ENCODE measurements at regions not wholly inside any gene's neighbourhood (a gene's known extent, or its start where the extent isn't known, plus 50 kb on each side); places are given as distances from the start of the nearest gene placed in this dataset.

DNA sequence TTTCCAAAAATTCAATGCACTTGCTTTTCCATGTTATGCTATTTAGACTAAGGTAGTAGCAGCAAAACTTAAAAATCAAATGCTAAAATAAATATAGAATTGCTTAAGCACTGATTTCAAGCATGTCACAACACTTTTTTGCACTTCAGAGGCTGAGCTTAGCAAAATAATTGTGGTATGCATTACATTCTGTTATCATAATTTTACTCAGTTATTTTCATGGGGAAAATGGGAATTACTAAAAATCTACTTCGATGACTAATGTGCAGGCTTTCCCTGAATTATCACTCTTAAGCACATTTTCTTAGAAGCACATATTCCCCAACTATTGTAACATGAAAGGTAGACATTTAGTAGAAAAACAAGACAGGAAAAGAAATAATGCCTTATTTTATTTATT is 322.4 kb upstream of the CBLB start:
- CTCF ChIA-PET: no interaction called here
- H3K4me3 ChIP-seq (ENCODE audit: low read depth, low read length): no peak overlapping the region
- no peaks in the 10 kb centered on the region for H3K27me3 ChIP-seq (ENCODE audit: control insufficient read depth, insufficient read depth, low read length)
- no peak for TF ChIP-seq CTCF (IDR thresholded peaks at IDR 0.05; ENCODE audit: low read depth, low read length)
- H3K9me3 ChIP-seq (ENCODE audit: control insufficient read depth, insufficient read depth, low read length): no peaks in the 10 kb centered on the region
- POLR2A ChIA-PET: no interaction called here
- H3K27ac ChIP-seq (ENCODE audit: low read depth, low read length): no peak overlapping the region
- no peak for DNase-seq (ENCODE audit: low read depth, low spot score)

DNA sequence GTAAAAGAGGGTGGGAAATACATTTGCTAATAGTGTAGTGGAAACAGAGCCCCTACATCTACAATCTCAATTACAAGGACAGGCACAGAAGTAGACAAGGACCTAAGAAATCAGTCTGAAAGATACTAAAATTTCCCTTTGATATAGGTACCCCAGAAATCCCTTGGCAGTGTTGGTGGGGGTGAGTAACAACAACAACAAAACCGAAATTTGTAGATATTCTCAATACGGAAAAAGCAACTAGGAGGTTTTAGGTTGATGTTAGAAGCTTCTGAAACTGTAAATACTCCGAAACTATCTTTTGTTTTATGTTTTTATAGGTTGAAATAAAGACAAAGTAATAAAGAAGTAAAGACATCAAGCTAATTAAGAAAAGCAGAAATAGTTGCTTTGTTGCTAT is 323.1 kb upstream of the CBLB start:
- TF ChIP-seq CTCF (IDR thresholded peaks at IDR 0.05; ENCODE audit: low read depth, low read length): no peak
- ChIA-PET POLR2A (no interaction called here), CTCF (no interaction called here)
- H3K9me3 ChIP-seq (ENCODE audit: control insufficient read depth, insufficient read depth, low read length): no peaks in the 10 kb centered on the region
- H3K27ac ChIP-seq (ENCODE audit: low read depth, low read length): no peak overlapping the region
- H3K4me3 ChIP-seq (ENCODE audit: low read depth, low read length): no peak overlapping the region
- no peaks in the 10 kb centered on the region for H3K27me3 ChIP-seq (ENCODE audit: control insufficient read depth, insufficient read depth, low read length)
- no peak for DNase-seq (ENCODE audit: low read depth, low spot score)

DNA sequence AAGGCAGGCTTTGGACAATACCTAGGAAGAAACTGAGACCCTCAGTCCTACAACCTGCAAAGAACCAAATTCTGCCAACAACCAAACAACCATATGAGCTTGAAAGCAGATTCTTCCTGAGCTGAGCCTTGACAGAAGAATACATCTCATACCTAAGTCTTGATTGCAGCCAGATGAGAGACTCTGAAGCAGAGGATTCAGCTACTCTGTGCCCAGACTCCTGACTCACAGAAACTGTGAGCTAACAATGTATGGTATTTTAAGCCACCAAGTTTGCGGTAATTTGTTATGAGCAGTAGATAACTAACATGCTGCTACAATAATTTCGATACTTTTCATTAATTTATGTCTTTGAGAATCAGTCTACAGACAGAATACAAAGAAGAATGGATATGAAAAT is 325.1 kb upstream of the CBLB start:
- Histone ChIP-seq H3K4me3 (ENCODE audit: low read depth, low read length) (no peak overlapping the region), H3K9me3 (ENCODE audit: control insufficient read depth, insufficient read depth, low read length) (no peaks in the 10 kb centered on the region)
- DNase-seq (ENCODE audit: low read depth, low spot score): no peak

GRCh38 chr3:106194726-106195125 is 325.9 kb upstream of the CBLB start:
- POLR2A ChIA-PET: no interaction called here
- CTCF ChIA-PET: no interaction called here
- TF ChIP-seq CTCF (IDR thresholded peaks at IDR 0.05; ENCODE audit: low read depth, low read length): no peak

More for the DNA sequence above, 325.1 kb upstream of the CBLB start:
- ChIA-PET POLR2A (no interaction called here), CTCF (no interaction called here)
- no peaks in the 10 kb centered on the region for H3K27me3 ChIP-seq (ENCODE audit: control insufficient read depth, insufficient read depth, low read length)
- no peak overlapping the region for H3K27ac ChIP-seq (ENCODE audit: low read depth, low read length)
- no peak for TF ChIP-seq CTCF (IDR thresholded peaks at IDR 0.05; ENCODE audit: low read depth, low read length)

GRCh38 chr3:106197532-106198194 is 328.9 kb upstream of the CBLB start:
- CTCF ChIA-PET: no interaction called here
- DNase-seq (ENCODE audit: low read depth, low spot score): no peak

More at GRCh38 chr3:106194726-106195125, 325.9 kb upstream of the CBLB start:
- H3K9me3 ChIP-seq (ENCODE audit: control insufficient read depth, insufficient read depth, low read length): no peaks in the 10 kb centered on the region
- no peak overlapping the region for H3K4me3 ChIP-seq (ENCODE audit: low read depth, low read length)
- no peak overlapping the region for H3K27ac ChIP-seq (ENCODE audit: low read depth, low read length)
- no peak for DNase-seq (ENCODE audit: low read depth, low spot score)
- H3K27me3 ChIP-seq (ENCODE audit: control insufficient read depth, insufficient read depth, low read length): no peaks in the 10 kb centered on the region

More at GRCh38 chr3:106197532-106198194, 328.9 kb upstream of the CBLB start:
- no peak overlapping the region for H3K4me3 ChIP-seq (ENCODE audit: low read depth, low read length)
- no peaks in the 10 kb centered on the region for H3K9me3 ChIP-seq (ENCODE audit: control insufficient read depth, insufficient read depth, low read length)
- no peak overlapping the region for H3K27ac ChIP-seq (ENCODE audit: low read depth, low read length)
- TF ChIP-seq CTCF (IDR thresholded peaks at IDR 0.05; ENCODE audit: low read depth, low read length): no peak
- POLR2A ChIA-PET: no interaction called here
- H3K27me3 ChIP-seq (ENCODE audit: control insufficient read depth, insufficient read depth, low read length): no peaks in the 10 kb centered on the region
